B cell (primary cell): ENCODE measurements at regions not wholly inside any gene's neighbourhood (a gene's known extent, or its start where the extent isn't known, plus 50 kb on each side); places are given as distances from the start of the nearest gene placed in this dataset.

Source experiments
- EZH2 ChIP-seq: IDR thresholded peaks from 2 replicates; pipeline ENCODE4 v1.6.1; 2012; ENCODE audit warnings: borderline replicate concordance, low read depth, mild to moderate bottlenecking, moderate library complexity, low read length; ENCODE audit not compliant: insufficient read depth, poor library complexity, severe bottlenecking
- TF ChIP-seq, protein P1 (sequence below): fragments of 200-600 bp; IDR thresholded peaks from one replicate; pipeline ENCODE4 v1.8.0; 2022; ENCODE audit warnings: antibody characterized with exemption, mild to moderate bottlenecking

- no peak for TF ChIP-seq EZH2
- TF ChIP-seq, protein P1, sequence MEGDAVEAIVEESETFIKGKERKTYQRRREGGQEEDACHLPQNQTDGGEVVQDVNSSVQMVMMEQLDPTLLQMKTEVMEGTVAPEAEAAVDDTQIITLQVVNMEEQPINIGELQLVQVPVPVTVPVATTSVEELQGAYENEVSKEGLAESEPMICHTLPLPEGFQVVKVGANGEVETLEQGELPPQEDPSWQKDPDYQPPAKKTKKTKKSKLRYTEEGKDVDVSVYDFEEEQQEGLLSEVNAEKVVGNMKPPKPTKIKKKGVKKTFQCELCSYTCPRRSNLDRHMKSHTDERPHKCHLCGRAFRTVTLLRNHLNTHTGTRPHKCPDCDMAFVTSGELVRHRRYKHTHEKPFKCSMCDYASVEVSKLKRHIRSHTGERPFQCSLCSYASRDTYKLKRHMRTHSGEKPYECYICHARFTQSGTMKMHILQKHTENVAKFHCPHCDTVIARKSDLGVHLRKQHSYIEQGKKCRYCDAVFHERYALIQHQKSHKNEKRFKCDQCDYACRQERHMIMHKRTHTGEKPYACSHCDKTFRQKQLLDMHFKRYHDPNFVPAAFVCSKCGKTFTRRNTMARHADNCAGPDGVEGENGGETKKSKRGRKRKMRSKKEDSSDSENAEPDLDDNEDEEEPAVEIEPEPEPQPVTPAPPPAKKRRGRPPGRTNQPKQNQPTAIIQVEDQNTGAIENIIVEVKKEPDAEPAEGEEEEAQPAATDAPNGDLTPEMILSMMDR = no peak
Measured at GRCh38 chr7:110253093-110253492, 837.8 kb upstream of the LRRN3 start.
